AG20443 (cell line): ENCODE measurements at regions not wholly inside any gene's neighbourhood (a gene's known extent, or its start where the extent isn't known, plus 50 kb on each side); places are given as distances from the start of the nearest gene placed in this dataset.
A peak's percentile ranks its signal among the peaks of the same experiment; 100 is the strongest.
"Not testable (repeated sequence)": the region's sequence is repeated elsewhere in the genome, so short reads cannot be mapped to it uniquely, and the experiment has no call there.

Source experiments
- DNase-seq: peaks from one replicate; pipeline ENCODE4 v3.0.0; 2012; ENCODE audit warnings: low spot score, mixed read lengths

DNA sequence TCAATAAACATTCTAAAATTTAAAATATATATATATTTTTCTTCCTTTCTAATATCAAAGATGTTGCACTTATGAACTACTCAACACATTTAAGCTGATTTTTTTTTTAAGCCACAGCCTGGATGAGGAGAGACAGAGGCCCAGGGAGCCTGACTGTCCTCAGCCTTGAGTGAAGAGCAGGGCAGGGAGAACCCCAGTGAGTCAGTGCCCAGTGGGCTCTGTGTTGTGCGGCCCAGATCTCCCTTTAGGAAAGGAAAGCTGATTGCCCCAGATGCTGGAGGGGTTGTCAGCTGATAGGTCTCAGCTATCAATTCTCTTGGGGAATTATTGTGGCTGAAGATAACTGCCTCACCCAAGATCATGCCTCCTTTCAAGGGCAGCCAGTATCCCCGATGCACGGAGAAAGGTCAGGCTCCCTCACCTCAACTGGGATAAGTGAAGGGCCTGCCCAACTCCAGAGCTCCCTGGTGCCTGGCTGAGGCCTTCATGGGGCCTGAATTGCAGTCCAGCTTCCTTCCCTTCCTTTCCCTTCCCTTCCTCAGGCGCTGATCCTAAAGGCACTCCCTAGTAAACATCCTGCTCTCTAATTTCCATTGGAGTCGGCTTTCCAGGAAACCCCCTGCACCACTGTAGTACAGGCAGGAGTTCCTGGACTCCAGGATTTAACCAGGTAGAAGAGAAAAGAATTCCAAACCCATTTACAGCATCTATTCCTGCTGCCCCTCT, 106.9 kb upstream of the ATL2 start:
- DNase-seq: no peak

DNA sequence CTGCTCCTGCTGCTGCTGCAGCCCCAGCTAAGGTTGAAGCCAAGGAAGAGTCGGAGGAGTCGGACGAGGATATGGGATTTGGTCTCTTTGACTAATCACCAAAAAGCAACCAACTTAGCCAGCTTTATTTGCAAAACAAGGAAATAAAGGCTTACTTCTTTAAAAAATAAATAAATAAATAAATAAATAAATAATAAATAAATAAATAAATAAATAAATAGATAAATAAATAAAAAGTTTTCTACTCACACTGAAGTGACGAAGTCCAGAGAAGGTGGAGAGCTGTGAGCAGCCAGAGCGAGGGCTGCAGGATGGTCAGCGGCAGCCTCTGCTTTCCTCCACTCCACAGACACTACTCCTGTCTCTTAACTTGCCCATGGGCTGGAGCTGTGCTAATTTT, 105.6 kb upstream of the ATL2 start:
- not testable (repeated sequence) for DNase-seq

DNA sequence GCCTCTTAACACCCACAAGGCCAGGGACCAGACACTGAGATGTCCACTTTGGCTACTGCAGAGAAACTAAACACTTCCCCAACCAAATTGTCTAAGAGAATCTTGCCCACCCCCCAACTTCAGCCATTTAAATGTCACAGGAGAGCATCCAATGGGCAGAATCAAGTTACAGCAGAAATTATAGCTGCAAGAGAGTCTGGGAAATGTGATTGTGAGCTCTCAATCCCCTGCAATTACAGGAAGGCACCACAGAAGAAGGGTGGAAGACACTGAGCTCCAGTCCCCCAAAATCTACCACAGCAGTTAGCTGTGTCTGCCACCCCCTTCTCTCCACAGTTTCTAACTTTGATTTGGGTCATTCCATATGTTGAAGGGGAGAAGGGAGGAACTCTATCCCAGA, 103.5 kb upstream of the ATL2 start:
- DNase-seq: no peak

DNA sequence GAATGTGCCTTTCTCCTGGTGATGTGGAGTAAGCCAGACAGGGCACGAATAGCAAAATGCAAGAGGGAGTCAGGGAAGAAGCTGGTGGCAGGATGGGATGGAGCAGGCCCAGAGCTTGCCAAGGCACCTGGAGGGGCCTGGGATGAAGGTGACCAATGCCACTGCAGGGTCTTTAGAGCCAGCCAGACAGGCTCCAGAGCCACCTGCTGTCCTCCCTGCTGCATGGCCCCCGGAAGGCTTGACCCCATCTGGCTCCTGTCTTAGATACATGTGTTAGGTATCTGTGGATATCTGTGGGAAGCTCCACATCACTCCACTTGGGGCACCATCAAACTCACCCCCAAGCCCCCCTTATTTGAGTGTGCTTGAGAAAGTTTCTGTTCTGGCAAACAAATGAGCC, 99.9 kb upstream of the ATL2 start:
- no peak for DNase-seq

DNA sequence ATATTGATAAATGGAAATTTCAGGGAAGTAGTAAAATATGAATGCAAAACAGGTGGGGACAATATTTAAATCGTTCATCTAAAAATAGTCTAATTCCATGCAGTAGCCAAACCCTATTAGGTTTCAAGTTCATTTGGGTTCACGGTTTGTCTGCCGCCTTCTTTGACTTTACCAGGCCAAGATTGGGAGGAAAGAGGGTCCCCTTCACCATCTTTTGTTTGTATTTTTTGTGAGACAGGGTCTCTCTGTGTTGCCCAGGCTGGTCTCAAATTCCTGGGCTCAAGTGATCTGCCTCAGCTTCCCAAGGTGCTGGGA, 98.5 kb upstream of the ATL2 start:
- no peak for DNase-seq

DNA sequence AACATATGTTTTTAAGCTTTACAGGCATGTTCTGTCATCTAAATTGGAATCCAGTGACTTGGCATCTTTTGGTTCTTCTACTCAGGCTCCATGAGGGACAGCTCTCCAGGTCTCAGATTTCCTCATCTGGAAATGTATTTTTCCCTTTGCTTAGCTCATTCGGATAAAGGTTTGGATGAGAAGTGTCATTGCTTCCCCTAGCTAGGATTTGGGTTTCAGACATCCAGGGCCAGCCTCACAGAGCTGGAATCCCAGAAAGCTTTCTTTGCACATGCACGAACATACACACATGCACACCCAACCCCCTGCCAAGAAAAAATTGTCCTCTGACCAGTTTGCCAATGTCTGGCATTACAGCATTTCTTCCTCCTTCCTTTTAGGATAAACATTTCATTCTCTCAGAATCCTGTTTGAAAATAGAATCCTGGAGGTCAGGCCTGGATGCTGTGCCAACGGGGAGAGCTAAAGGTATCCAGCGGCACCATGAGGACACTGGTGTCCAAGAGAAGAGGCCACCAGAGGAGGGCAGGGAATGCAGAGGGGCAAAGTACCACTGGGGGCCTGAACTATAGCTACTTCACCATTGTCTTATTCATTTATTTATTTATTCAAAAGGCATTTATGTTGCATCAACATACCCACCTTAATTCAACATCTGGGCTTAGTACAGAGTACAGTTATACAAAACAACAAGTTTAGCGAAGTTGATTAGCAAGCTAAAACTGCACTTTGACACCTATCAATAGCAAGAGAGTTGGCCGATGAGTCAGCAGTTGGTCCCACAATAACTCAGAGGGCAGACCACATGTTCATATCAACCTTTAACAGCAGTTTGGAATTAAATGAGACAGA, 97.9 kb upstream of the ATL2 start:
- no peak for DNase-seq

DNA sequence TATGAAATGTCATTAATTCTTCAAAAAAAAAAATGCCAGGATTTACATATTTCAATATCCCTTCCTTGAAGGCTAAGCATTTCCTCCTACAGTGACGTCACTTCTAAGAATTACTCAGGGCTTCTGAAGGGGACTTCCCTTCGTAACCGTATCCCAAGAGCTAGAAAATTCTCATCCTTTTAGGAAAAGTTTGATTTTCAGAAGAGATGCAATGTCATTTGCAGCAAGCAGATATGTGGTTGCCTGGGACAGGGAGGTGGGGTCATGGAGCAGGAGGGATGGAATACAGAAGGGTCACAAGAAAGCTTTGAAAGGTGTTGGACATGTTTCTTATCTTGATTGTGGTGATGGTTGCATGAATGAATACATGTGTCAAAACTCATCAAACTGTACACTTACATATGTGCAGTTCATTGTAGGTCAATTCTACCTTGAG, 97.0 kb upstream of the ATL2 start:
- DNase-seq: no peak

DNA sequence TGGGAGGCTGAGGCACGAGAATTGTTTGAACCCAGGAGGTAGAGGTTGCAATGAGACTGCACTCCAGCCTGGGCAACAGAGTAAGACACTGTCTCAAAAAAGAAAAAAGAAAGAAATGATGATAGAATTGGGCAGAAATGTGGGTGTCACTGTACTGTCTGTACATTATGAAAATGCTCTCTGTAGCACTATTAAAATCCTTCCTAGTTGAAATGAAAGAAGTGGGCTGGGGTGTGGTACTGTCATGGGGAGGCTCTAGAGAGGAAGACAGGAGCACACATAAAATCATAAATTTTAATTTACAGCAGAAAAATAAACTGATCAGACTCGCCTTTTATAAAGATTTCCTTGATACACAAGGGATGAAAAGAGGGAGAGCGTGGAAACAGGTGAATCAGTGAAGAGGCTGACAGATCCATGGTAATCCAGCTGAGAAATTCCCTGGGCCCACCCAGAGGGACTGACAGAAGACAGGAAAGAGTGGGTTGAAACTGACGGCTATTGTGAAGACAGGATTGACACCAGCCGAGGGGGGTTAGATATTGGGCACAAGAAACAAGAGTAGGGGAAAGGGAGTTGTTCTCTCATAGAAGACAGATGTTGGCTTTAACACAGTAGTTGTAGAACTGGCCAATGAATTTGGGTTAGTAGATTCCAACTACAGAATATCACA, 96.4 kb upstream of the ATL2 start:
- no peak for DNase-seq

DNA sequence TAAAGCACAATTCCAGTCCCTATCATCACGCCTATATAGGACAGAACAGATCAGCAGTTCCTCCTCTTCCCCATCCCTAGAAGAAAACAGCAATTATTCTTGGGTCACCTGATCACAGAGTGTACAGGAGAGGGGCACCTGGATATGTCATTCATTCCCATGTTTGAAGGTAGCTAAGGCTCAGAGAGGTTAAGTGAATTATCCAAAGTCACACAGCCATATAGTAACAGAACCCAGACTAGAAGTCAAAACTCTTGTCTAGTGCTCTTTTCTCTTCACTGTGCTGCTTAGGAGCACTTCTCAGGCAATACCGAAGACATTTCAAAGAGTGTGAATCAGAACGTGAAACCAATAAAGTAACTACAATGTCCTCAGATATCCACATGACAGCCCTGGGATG, 93.0 kb upstream of the ATL2 start:
- no peak for DNase-seq

DNA sequence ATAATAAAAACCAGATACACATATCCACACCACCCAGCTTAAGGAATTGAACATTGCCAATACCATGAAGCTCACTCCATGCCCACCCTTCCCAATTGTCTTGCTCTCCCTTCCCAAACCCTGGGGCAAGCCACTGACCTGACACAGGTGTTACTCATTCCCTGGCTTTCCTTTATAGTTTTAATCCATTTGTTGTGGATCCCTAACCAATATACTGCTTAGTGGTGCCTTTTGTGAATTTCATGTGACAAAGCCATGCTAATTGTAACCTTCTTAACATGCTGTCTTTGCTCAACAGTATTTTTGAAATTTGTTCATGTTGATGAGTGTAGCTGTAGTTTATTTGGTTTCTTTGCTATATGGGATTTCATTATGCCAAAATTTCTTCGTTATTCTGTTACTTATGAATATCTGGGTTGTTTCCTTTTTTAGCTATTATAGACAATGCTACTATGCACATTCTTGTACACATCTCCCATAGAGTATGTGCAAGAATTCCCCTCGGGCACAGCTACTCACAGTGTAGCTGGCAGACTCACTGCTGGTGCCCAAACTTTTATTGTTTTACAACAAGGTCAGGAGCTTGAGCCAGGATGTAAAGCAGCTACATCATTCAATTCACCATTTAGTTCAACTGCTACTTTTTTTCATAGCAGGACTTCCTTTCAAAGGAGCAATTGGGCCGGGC, 90.8 kb upstream of the ATL2 start:
- no peak for DNase-seq

DNA sequence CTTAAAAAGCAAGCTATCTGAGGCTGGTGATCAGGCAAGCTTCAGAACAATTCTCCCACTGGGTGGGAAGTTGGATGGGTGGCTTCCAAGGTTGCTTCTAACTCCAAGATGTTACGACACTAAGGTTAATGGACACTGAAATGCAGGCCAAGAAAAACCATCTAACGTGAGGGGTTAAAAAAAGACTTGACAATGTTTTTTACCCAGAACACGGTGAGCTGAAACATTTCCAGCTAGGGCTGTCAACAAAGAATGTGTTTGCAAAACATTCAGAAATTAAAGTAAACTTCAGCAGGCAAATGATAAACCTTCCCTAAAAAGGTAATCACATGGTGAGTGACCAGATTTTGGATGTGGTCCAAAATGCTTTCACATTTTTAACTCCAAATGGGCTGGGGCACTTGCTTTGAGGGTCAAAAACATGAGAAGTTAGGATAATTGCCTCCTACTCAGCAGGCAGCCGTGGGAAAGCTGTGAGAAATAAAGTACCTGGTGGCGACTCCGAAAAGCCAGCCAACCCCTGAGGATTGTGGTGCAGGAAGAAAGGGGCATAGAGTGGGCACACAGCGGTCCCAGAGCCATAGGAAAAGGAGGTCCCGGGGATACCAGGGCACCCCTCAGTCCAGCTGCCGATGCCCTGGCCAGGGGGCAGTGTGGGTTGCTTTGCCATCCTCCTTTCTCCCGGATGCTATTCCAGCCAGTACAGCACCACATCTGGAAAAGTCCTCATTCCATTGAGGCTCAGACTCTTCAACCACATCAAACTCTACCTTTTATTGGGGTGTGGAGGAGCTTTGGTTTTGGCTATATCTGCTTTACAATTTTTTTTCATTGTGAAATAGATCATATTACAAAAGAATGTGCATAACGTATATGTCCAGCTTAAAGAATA, 90.0 kb upstream of the ATL2 start:
- DNase-seq: no peak

DNA sequence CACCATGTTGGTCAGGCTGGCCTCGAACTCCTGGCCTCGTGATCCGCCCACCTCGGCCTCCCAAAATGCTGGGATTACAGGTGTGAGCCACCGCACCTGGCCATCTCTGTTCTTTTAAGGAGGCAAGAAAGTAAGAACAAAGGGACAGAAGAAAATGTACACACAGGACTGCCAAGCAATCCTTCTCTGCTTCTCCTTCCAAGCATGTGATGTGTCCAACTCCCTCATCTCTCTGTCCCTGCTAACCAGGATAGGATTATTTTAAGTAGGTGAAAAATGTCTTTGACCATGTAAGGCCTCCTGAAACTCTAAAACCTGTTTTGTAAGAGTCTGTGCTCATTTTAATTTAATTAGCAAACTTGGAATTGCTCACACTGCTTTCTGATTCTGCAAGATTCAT, 89.3 kb upstream of the ATL2 start:
- DNase-seq: no peak

DNA sequence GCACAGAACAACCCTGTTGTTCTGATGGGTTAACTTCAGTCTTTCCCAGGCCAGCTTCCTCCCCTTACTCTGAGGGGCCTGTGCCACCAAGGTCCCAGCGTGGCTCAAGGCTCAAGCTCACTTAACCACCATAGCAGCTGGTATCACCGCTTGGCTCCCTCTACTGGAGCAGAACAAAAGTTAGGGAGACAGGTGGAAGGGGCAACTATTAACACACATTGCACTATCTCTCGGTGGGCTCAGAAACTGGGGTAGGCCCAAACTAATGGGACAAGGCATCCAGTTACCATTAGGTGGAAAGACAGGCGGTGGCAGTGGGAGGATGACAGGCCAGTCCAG, 88.7 kb upstream of the ATL2 start:
- DNase-seq: peak; percentile 54

DNA sequence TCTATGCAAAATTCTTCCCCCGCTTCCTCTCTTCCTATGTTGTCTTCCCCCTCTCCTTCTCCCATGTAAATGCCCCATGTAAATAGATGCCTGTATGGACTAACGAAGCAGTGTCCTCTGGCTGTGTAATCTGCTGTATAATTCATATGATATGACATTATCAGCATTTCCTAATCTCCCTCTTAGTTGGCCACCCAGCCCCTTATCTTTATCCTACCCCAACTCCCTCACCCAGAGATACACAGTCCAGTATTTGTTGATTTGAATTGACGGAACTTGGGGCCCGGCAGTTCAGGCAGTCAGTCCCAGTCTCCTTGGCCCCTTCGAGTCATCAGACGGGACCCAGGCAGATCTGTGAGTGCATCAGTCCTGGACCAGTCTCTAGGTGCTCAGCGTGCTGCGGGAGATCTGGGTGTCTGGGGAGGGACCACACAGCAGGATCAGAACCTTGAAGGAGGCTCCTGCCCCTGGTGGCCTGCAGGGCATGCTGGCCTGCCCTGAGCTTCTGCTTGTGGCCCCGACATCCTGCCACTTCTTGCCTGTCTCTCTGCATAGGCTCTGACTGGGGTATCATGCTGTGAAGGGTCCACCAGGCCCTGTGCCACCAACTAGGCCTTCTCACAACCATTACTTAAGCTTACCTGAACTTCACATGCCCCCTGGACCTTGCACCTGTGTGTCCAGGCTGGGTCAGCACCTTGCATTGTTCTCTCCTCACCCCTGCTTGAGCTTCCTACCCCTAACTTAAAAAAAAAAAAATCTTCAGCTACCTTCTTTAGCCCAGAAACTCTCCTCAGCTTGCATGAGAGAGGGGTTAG, 88.1 kb upstream of the ATL2 start:
- DNase-seq: no peak

DNA sequence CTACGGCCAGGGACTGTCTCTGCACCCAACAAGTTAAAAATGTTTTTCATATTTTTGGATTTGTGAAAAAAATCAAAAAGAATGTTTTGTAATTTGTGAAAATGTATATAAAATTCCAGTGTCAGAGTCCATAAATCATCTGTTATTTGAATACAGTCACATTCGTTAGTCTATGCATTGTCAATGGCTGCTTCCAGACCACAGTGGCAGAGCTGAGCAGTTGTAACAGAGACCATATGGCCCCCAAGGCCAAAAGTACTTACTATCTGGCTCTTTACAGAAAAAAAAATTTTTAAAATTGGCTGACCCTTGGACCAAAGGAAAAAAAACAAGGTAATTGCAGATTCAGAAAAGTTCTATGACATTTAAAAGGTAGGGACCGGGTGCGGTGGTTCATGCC, 86.7 kb upstream of the ATL2 start:
- no peak for DNase-seq

DNA sequence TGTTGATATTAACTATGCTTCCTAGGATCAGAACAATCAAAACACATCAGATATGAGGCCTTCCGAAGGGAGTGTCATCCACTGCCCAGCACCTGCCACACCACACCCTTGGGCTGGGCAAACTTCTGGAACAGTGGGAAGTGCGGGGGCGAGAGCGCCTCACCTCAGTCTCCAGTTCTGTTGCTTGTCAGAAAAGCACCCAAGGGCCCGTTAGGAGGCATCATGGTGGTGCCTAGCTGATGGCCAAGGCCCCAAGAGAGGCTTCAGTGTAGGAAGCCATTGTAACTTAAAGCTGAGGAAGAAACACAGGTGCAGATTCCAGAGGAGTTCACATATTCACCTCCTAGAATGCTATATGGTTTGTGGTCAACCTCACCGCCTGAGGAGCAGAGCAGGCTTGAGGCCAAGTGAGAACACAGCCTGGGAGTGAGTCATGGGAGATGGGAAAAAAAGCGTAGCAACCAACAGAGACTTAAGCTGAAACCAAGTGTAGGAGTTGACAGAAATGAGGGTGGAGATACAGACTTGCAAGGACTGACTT, 85.1 kb upstream of the ATL2 start:
- peak; percentile 90 for DNase-seq

DNA sequence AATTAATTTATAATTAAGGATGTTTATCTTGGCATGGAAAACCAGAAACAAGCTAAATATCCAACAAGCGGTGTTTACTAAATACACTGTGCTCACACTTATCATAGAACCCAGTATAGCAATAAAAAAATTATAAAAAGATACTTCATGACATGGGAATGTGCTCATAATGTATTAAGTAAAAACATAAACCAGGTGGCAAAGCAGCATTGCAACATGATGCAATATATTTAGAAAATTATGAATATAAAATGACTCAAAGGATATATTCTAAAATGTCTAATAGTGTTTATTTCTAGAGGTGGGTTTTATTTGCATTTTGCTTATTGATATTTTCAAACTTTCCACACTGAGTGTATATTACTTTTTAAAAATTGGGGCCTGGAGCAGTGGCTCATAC, 84.4 kb upstream of the ATL2 start:
- no peak for DNase-seq

DNA sequence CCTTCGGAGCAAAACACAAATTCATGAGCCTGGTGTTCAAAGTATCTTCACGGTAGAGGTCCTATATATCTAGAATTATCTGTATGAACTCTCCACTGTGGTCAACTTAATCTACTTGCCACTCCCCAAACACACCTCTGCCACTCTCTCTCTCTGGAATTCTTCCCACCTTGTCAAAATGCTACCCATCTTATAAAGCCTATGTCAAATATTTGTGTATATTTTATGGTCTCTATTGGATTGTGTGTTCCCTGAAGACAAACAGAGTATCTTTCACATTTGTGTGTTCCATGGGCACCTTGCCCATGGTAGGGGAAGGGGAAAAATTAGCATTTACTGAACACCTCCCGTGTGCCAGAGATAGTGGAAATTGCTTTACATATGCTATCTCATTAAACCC, 83.2 kb upstream of the ATL2 start:
- no peak for DNase-seq

DNA sequence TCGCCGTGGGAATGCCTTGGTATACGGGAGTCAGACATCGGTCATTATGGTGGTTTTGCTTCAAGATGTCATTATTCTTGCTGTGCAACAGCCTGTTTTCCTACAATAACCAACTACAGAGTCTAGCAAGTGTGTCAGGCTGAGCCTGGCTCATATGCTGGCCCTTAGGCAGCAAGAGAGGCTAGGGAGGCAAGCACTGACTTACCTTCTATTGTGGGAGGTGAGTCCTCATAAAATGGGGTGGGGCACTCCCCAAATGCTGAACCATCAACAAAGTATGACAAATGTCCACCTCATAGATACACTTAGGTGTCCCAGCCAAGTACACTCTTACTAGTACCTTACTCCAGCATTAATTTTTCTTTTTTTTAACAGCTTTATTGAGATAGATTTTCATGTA, 77.0 kb upstream of the ATL2 start:
- no peak for DNase-seq

DNA sequence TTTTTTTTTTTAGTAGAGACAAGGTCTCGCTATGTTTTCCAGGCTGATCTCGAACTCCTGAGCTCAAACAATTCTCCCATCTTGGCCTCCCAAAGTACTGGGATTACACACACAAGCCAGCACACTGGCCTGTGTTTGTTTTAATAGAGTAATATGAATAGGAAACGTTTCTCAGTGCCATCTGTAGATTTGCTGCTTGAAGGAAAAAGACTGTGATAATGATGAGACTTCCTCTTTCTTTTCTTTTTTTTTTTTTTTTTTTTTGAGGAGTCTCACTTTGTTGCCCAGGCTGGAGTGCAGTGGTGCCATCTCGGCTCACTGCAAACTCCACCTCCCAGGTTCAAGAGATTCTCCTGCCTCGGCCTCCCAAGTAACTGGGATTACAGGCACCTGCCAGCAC, 74.7 kb upstream of the ATL2 start:
- not testable (repeated sequence) for DNase-seq

DNA sequence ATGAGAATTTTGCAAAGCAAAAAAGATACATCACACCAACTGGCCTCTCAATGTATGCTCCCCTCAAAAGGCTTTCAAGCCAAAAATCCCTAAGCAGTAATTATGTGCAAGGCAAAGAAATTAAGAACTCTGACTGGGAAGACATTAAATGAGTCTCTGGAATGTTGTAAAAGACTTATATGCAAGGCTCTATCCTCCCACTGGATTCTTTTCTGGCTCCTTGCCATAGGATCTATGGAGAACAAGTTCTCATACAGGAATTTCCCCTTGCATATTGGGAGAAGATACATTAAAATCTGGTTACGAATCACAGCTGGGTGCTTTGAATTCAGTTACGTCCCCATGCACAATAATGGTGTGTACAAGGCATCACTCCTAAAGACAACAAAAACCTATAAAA, 73.4 kb upstream of the ATL2 start:
- DNase-seq: no peak
